ENCODE measurements at regions not wholly inside any gene's neighbourhood (a gene's known extent, or its start where the extent isn't known, plus 50 kb on each side); places are given as distances from the start of the nearest gene placed in this dataset.
"Not testable (repeated sequence)": the region's sequence is repeated elsewhere in the genome, so short reads cannot be mapped to it uniquely, and the experiment has no call there.

DNA sequence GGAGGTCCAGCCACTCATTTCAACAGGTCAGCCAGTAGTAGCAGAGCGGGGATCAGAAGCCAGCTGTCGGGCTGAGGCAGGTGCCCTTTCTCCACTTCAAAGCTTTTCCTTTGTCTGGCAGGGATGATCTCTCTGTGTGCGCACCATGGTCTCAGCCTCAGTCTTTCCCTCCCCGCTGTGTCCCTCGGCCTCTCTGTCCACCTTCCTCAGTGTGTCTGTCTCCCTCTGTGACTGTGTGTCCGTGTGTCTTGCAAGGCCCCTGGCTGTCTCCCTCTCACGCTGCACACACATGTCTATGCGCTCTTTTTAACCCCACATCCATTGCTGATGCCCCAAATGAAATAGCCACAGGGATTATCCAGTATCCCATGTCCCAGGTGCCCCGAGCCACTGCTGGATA is 134.0 kb upstream of the ZNF469 start:
- ATAC-seq (replicated peaks; ENCODE audit: extremely low read depth, poor library complexity, severe bottlenecking); H3K4me3 Mint-ChIP-seq; H3K36me3 Mint-ChIP-seq (ENCODE audit: insufficient read depth); H3K9me3 Mint-ChIP-seq; H3K27ac Mint-ChIP-seq (ENCODE audit: low read depth); DNase-seq (ENCODE audit: low spot score in 2 of 2); H3K4me1 Mint-ChIP-seq; H3K27me3 Mint-ChIP-seq: not testable (repeated sequence)

DNA sequence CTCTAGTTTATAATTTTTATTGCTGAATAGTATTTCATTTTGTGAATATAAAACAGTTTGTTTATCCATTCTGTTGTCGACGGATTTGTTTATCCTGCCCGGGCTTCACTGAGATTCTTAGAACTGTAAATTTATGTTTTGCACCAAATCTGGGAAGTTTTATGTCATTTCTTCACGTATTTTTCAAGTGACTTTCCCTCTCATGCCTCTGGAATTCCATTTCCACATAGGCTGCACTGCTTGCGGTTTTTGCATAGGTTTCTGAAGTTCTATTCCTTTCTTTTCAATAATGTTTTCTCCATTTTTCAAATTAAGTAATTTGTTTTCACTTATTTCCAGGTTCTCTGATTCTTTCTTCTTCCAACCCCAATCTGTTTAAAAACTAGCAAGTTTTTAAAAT is 132.4 kb upstream of the ZNF469 start:
- not testable (repeated sequence) for H3K4me3 Mint-ChIP-seq; H3K27ac Mint-ChIP-seq (ENCODE audit: low read depth); H3K4me1 Mint-ChIP-seq; H3K36me3 Mint-ChIP-seq (ENCODE audit: insufficient read depth); H3K27me3 Mint-ChIP-seq; H3K9me3 Mint-ChIP-seq; DNase-seq (ENCODE audit: low spot score in 2 of 2); ATAC-seq (replicated peaks; ENCODE audit: extremely low read depth, poor library complexity, severe bottlenecking)

DNA sequence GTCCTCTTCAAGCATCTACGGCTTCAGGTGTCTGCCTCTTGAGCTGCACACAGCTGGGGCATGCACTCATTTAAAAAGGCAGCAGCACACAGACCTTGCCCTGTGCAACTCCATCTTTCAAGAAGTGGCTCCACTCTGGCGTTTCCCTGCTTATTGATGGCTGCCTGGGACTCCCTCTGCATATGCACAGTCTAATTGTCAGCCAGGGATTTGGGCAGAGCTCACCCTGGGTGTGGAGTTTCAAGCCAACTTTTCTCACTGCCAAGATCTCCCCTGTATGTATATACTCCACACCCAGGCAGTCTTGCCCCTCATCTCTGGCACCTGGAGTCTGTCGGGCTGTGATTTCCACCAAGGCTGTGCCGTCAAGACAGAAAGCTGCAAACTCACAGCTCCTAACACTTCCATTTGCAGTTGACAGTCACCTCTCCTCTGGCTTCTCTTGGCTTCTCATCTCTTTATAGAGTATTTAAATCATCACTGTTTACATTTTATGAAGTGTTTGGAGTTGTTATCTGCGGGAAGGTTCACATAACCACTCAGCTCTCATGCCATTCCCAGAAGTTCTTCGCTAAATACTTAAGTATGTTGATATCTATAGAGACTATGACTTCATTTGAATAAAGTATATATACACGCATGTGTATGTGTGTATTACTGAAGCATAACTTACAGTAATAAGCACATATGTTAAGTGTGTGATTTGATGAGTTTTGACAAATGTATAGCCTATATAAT is 130.5 kb upstream of the ZNF469 start:
- not testable (repeated sequence) for ATAC-seq (replicated peaks; ENCODE audit: extremely low read depth, poor library complexity, severe bottlenecking); DNase-seq (ENCODE audit: low spot score in 2 of 2); H3K4me1 Mint-ChIP-seq; H3K27ac Mint-ChIP-seq (ENCODE audit: low read depth); H3K4me3 Mint-ChIP-seq; H3K36me3 Mint-ChIP-seq (ENCODE audit: insufficient read depth); H3K9me3 Mint-ChIP-seq
- peaks cover 24% of the 10 kb centered on the region for H3K27me3 Mint-ChIP-seq

DNA sequence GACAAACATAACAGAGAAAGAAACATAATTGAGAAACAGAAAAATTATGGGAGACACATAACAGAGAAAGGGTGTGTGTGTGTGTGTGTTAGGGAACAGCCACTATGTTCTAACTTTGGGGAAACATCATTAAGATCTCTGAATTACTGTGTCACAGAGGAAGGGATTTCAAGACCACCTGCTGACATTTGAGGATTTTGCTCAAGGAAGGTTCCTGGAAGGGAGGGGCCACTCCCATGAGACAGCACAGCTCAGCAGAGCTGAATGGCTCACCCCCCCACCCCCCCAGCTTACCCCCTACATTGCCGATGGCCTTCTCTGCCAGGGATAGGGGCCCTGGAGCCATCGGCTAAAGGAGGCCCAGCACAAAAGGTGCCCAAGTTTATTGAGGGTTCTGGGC is 124.6 kb upstream of the ZNF469 start:
- peaks cover 47% of the 10 kb centered on the region for H3K27me3 Mint-ChIP-seq
- H3K4me3 Mint-ChIP-seq; H3K4me1 Mint-ChIP-seq; H3K9me3 Mint-ChIP-seq; H3K36me3 Mint-ChIP-seq (ENCODE audit: insufficient read depth); H3K27ac Mint-ChIP-seq (ENCODE audit: low read depth); ATAC-seq (replicated peaks; ENCODE audit: extremely low read depth, poor library complexity, severe bottlenecking); DNase-seq (ENCODE audit: low spot score in 2 of 2): not testable (repeated sequence)

DNA sequence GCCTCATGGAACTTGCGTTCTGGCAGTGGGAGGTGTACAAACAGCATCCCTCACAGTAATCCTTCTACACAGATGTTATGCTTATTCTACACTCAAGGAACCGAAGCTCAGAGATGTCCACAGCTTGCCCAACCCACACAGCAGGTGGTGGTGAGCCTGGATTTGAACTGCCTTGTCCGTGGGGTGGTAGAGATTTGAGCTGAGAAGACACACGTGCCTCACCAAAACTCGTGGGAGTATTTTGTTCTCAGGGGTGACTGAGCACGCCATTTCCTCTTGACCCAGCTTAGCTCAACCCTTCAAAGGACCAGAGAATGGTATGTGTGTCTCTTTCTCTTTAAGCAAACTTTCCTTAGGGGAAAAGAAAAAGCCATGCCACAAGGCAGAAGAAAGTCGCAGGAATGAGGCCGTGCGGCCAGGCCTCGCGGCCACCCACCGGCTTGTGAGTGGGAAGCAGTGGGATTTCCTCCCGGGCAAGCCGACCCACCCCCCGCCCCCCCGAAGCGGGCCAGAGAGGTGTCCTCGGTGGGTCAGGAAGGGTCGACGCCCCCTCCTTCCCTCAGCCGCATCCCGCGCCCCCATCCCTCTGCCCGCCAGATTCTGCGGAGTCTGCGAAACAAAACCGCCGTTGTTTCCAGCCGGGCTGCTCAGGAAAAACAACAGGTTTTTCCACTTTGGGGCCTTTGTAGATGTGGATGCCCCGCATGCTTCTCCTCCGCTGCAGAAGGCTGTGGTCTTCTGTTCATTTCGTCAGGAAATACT is 123.8 kb upstream of the ZNF469 start:
- H3K4me1 Mint-ChIP-seq; DNase-seq (ENCODE audit: low spot score in 2 of 2); H3K9me3 Mint-ChIP-seq; H3K36me3 Mint-ChIP-seq (ENCODE audit: insufficient read depth); H3K4me3 Mint-ChIP-seq; ATAC-seq (replicated peaks; ENCODE audit: extremely low read depth, poor library complexity, severe bottlenecking); H3K27ac Mint-ChIP-seq (ENCODE audit: low read depth): not testable (repeated sequence)
- peaks cover 47% of the 10 kb centered on the region for H3K27me3 Mint-ChIP-seq

DNA sequence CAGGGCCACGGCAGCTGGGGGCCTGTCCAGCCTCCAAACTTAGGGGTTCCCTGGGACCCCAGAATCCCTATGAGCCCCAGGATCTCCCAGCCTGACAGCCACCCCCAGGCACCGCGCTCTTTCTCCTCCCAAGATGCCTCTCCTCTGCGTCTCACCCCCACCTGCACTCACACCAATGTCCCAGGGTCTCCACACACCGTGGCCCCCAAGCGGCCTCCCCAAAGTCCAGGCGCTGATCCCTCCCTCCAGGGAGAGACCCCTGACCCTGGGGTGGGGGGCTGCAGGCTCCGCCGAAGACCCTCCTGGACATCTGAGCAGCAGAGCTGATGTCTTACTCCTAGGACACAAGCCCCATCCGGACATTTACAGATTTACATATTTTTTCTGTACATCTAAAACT is 123.2 kb upstream of the ZNF469 start:
- not testable (repeated sequence) for ATAC-seq (replicated peaks; ENCODE audit: extremely low read depth, poor library complexity, severe bottlenecking); H3K36me3 Mint-ChIP-seq (ENCODE audit: insufficient read depth); H3K4me3 Mint-ChIP-seq; DNase-seq (ENCODE audit: low spot score in 2 of 2); H3K4me1 Mint-ChIP-seq; H3K27ac Mint-ChIP-seq (ENCODE audit: low read depth); H3K9me3 Mint-ChIP-seq
- peaks cover 47% of the 10 kb centered on the region for H3K27me3 Mint-ChIP-seq

DNA sequence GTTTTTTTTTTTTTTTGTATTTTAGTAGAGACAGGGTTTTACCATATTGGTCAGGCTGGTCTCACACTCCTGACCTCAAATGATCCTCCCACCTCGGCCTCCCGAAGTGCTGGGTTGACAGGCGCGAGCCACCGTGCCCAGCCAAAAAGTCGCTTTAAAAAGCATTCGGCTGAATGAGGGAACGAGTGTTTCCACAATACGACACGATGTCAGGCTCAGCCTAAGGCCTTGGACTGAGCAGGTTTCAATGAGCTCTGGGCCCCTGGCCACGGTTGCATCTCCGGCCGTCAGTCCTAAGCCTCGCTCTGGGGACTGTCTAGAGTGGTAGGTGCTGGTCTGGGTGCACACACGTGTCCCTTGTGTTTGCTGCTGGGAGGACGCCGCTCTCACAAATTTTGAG is 122.6 kb upstream of the ZNF469 start:
- H3K4me1 Mint-ChIP-seq; ATAC-seq (replicated peaks; ENCODE audit: extremely low read depth, poor library complexity, severe bottlenecking): not testable (repeated sequence)

DNA sequence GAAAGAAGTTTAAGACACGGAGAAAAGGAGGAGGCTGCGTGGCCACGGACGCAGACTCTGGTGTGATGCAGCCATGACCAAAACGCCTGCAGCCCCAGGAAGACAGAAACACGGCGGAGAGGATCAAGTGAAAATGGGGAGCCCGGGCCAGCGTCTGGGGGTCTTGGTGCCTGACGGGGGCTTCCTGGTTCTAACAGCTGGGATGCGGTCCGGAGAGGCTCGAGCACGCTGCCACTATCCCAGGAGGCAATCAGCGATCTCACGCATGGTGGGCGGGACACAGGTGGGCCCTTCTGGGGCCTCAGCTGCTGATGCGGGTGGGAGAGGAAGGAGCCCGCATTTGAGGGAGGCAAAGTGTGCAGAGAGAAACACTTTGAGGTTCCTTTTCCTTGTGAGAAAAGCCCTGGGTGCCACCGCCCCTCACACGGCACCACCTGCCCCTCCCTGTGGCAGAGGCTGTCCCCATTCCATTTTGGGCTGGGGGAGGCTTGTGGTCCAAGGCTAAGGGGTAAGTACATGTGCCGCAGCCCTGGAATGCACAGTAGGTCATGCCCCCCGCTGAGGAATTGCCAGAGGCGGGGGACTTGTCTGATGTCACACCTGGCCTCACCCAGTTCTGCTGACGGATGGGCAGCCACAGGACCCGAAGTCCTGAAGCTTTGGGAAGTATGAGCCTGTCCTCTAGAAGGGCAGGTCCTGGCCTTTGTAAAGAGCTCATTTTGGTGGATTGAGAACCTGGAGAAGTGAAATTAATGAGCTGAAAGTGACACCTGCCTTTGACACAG is 121.7 kb upstream of the ZNF469 start:
- not testable (repeated sequence) for H3K4me1 Mint-ChIP-seq; ATAC-seq (replicated peaks; ENCODE audit: extremely low read depth, poor library complexity, severe bottlenecking)
- H3K27me3 Mint-ChIP-seq = peaks cover 35% of the 10 kb centered on the region

More for the DNA sequence above, 122.6 kb upstream of the ZNF469 start:
- not testable (repeated sequence) for H3K9me3 Mint-ChIP-seq; H3K36me3 Mint-ChIP-seq (ENCODE audit: insufficient read depth); H3K4me3 Mint-ChIP-seq; H3K27ac Mint-ChIP-seq (ENCODE audit: low read depth); DNase-seq (ENCODE audit: low spot score in 2 of 2)
- peaks cover 44% of the 10 kb centered on the region for H3K27me3 Mint-ChIP-seq

DNA sequence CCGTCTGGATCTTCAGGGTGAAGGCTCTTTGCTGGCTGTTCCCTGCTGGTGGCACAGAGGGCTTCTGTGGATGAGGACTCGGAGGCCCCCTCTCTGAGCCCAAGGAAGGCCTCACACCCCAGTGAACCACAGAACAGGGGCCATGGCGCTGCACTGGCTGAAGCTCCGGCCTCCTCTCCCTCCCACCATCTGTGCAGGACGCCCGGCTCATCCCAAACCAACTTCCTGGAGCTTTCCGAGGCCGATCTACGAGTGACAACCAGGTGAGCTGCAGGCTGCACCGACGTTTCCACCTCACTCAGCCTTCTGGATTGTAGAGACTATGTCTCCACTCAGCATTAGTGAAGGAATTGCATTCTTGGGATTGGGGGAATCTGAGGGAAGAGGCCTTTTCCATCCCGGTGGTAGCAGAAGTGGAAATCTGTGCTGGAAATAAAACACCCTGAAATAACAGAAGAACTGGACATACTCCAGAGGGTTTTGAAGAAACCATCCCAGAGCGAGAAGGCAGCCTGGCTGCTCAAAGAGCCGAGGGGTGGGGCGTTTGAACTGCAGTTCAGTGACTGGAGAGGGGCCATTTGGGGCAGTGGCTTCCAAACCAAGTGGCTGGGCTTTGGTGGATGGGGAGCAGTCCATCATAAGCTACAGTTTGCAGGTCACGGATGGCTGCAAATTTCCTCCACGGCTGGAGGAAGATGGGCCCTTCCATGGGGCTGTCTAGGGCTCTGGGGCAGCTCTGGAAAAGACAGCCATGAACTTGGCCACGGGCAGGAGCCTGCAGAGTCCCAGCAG is 120.7 kb upstream of the ZNF469 start:
- H3K27ac Mint-ChIP-seq (ENCODE audit: low read depth); H3K4me3 Mint-ChIP-seq; DNase-seq (ENCODE audit: low spot score in 2 of 2); H3K9me3 Mint-ChIP-seq; H3K4me1 Mint-ChIP-seq; ATAC-seq (replicated peaks; ENCODE audit: extremely low read depth, poor library complexity, severe bottlenecking); H3K36me3 Mint-ChIP-seq (ENCODE audit: insufficient read depth): not testable (repeated sequence)
- peaks cover 25% of the 10 kb centered on the region for H3K27me3 Mint-ChIP-seq

More for the DNA sequence above, 121.7 kb upstream of the ZNF469 start:
- H3K9me3 Mint-ChIP-seq; H3K27ac Mint-ChIP-seq (ENCODE audit: low read depth); H3K4me3 Mint-ChIP-seq; DNase-seq (ENCODE audit: low spot score in 2 of 2); H3K36me3 Mint-ChIP-seq (ENCODE audit: insufficient read depth): not testable (repeated sequence)

DNA sequence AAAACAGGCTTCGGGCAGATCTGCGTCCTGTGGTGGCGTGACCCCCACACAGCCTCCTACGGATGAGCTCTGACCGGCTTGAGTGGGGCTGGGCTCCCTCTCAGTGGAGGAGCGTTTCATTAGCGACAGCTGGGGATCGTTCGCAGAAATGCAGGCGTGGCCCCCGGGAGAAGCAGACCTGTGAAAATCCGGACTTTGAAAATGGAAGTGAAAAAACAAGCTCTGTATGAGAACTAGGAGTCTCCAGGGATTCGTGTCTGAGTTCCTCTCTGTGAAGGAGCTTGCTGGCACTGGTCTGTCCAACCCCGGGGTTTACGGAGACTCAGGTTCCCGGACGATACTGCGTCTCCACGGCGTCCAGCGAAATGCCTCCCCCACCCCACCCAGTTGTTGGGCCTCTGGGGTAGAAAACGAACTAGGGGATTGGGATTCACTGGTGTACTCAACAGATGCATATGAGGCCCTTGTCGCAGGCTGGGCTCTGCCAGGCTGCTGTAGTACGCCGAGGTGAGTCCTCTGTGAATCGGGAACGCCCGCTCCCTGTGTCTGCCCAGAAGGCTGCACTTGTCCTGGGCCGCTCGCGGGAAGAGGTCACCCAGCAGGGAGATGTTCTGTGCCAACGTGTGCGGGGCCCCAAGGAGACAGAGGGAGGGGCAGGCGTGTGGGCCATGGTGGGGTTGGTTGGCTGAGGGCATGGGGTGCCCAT is 119.7 kb upstream of the ZNF469 start:
- H3K9me3 Mint-ChIP-seq; DNase-seq (ENCODE audit: low spot score in 2 of 2): not testable (repeated sequence)

DNA sequence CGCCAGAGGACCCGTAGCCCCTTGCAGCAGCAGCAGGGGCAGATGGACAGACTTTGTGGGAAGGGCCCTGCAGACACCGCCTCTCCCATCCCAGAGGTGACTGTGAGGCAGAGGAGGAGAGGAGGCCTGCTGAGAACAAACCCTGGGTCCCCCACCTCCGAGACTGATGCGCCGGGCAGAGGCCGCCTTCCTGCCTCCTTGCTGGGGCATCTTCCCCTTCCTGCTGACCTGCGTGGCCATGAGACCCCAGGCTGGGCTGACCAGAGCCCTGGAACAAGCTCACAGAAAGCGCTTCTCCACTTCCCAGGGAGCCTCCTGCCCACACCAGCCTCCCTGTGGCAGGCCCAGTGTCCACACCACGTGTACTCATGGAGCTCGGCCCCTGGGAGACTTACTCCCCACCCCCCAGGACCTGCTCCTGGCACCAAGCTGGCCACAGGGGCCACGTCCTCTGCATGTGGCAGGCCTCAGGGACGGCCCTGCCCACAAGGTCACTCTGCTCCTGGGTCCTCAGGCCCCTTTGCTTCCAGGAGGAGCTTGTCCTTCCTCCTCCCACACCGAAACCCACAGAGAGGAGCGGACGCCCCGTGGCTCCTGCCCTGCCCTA is 119.0 kb upstream of the ZNF469 start:
- ATAC-seq (replicated peaks; ENCODE audit: extremely low read depth, poor library complexity, severe bottlenecking); H3K4me1 Mint-ChIP-seq; H3K27ac Mint-ChIP-seq (ENCODE audit: low read depth); H3K4me3 Mint-ChIP-seq; H3K36me3 Mint-ChIP-seq (ENCODE audit: insufficient read depth); DNase-seq (ENCODE audit: low spot score in 2 of 2); H3K9me3 Mint-ChIP-seq: not testable (repeated sequence)
- peaks cover 10% of the 10 kb centered on the region for H3K27me3 Mint-ChIP-seq

More for the DNA sequence above, 119.7 kb upstream of the ZNF469 start:
- not testable (repeated sequence) for H3K36me3 Mint-ChIP-seq (ENCODE audit: insufficient read depth); H3K4me3 Mint-ChIP-seq; H3K4me1 Mint-ChIP-seq; H3K27ac Mint-ChIP-seq (ENCODE audit: low read depth); ATAC-seq (replicated peaks; ENCODE audit: extremely low read depth, poor library complexity, severe bottlenecking)
- peaks cover 15% of the 10 kb centered on the region for H3K27me3 Mint-ChIP-seq

Measured in central memory CD8-positive, alpha-beta T cell (primary cell).